Neuronal stem cell (in vitro differentiated cells): ENCODE measurements at regions not wholly inside any gene's neighbourhood (a gene's known extent, or its start where the extent isn't known, plus 50 kb on each side); places are given as distances from the start of the nearest gene placed in this dataset.
"Not testable (repeated sequence)": the region's sequence is repeated elsewhere in the genome, so short reads cannot be mapped to it uniquely, and the experiment has no call there.

Experiments used
- DNase-seq: peaks from one replicate; pipeline ENCODE4 v3.0.0-alpha.2; 2013; ENCODE audit warnings: low spot score
- H2AFZ ChIP-seq: one replicate; pipeline ENCODE4 v1.6.1; 2013; ENCODE audit warnings: mild to moderate bottlenecking, low read length, inconsistent platforms
- H2AK5ac ChIP-seq: 2 replicates; pipeline ENCODE4 v1.6.1; 2013; ENCODE audit warnings: low read depth, mild to moderate bottlenecking, inconsistent platforms, low read length, moderate library complexity, mixed read lengths
- H2BK120ac ChIP-seq: 2 replicates; pipeline ENCODE4 v1.6.1; 2013; ENCODE audit warnings: low read depth, mild to moderate bottlenecking, inconsistent platforms, low read length, moderate library complexity, mixed read lengths
- H2BK12ac ChIP-seq: one replicate; pipeline ENCODE4 v1.6.1; 2013; ENCODE audit warnings: low read length, inconsistent platforms
- H2BK15ac ChIP-seq: 2 replicates; pipeline ENCODE4 v1.6.1; 2013; ENCODE audit warnings: mild to moderate bottlenecking, low read length, inconsistent platforms, mixed read lengths
- H2BK5ac ChIP-seq: one replicate; pipeline ENCODE4 v1.6.1; 2013; ENCODE audit warnings: inconsistent platforms, mild to moderate bottlenecking, low read length, moderate library complexity
- H3K14ac ChIP-seq: one replicate; pipeline ENCODE4 v1.6.1; 2013; ENCODE audit warnings: low read length, inconsistent platforms
- H3K18ac ChIP-seq: 2 replicates; pipeline ENCODE4 v1.6.1; 2013; ENCODE audit warnings: low read length, inconsistent platforms
- H3K23ac ChIP-seq: 2 replicates; pipeline ENCODE4 v1.6.1; 2013; ENCODE audit warnings: low read depth, mild to moderate bottlenecking, mixed read lengths, low read length, inconsistent platforms; ENCODE audit not compliant: poor library complexity
- H3K27ac ChIP-seq: replicated peaks from 3 replicates; pipeline ENCODE4 v1.5.1; 2013; ENCODE audit warnings: low read length, inconsistent platforms
- H3K27me3 ChIP-seq, 3 experiments: 2 replicates each; pipeline ENCODE4 v1.6.1; 2013; ENCODE audit warnings: low read length in 3 of 3, mild to moderate bottlenecking in 2 of 3, inconsistent platforms in 1 of 3, low read depth in 1 of 3, mixed read lengths in 1 of 3, moderate library complexity in 1 of 3; ENCODE audit not compliant: control insufficient read depth in 3 of 3, insufficient read depth in 3 of 3
- H3K36me3 ChIP-seq, 2 donors: replicated peaks in 1 of 2; 2 replicates each; pipeline ENCODE4 v1.6.1; 2013; ENCODE audit warnings: low read length in 2 of 2; ENCODE audit not compliant: control insufficient read depth in 2 of 2, insufficient read depth in 2 of 2
- H3K4ac ChIP-seq: 2 replicates; pipeline ENCODE4 v1.6.1; 2013; ENCODE audit warnings: inconsistent platforms, mild to moderate bottlenecking, low read length, moderate library complexity
- H3K4me1 ChIP-seq, 2 donors: 1 replicate in 1 of 2; 2 replicates in 1 of 2; pipeline ENCODE4 v1.6.1; 2013; ENCODE audit warnings: low read length in 2 of 2, low read depth in 1 of 2; ENCODE audit not compliant: control insufficient read depth in 2 of 2, insufficient read depth in 1 of 2
- H3K4me2 ChIP-seq: one replicate; pipeline ENCODE4 v1.6.1; 2013; ENCODE audit warnings: mild to moderate bottlenecking, low read length, inconsistent platforms; ENCODE audit not compliant: insufficient read depth, poor library complexity, severe bottlenecking
- H3K4me3 ChIP-seq, 2 donors: 2 replicates each; pipeline ENCODE4 v1.5.1; 2013; ENCODE audit warnings: low read length in 2 of 2, mild to moderate bottlenecking in 2 of 2, inconsistent platforms in 1 of 2, moderate library complexity in 1 of 2
- H3K79me1 ChIP-seq: one replicate; pipeline ENCODE4 v1.6.1; 2013; ENCODE audit warnings: low read depth, mild to moderate bottlenecking, inconsistent platforms, low read length, moderate library complexity
- H3K9ac ChIP-seq: one replicate; pipeline ENCODE4 v1.6.1; 2013; ENCODE audit warnings: mild to moderate bottlenecking, low read depth, low read length, inconsistent platforms; ENCODE audit not compliant: poor library complexity
- H3K9me3 ChIP-seq, 2 donors: replicated peaks in 1 of 2; 2 replicates each; pipeline versions ENCODE3 to v1.6.1; 2013; ENCODE audit warnings: low read length in 2 of 2, mild to moderate bottlenecking in 2 of 2, inconsistent platforms in 1 of 2, low read depth in 1 of 2, mixed read lengths in 1 of 2, moderate library complexity in 1 of 2; ENCODE audit not compliant: control insufficient read depth in 2 of 2, insufficient read depth in 1 of 2
- H4K8ac ChIP-seq: one replicate; pipeline ENCODE4 v1.6.1; 2013; ENCODE audit warnings: low read depth, mild to moderate bottlenecking, inconsistent platforms, low read length, moderate library complexity
- H4K91ac ChIP-seq: one replicate; pipeline ENCODE4 v1.6.1; 2013; ENCODE audit warnings: low read length, low read depth, mild to moderate bottlenecking, inconsistent platforms; ENCODE audit not compliant: poor library complexity
- WGBS, 2 donors: extraction: QIAGEN DNeasy Blood & Tissue Kit; methylation state at CpG; one replicate each; pipeline ENCODE4 v1.1.7; 2013; ENCODE audit warnings: missing lambda C conversion rate in 2 of 2, mixed read lengths in 1 of 2; ENCODE audit not compliant: insufficient read length in 2 of 2, insufficient replicate concordance in 1 of 2; ENCODE audit errors: extremely low coverage in 2 of 2; 5-methylcytosine and 5-hydroxymethylcytosine counted together

DNA sequence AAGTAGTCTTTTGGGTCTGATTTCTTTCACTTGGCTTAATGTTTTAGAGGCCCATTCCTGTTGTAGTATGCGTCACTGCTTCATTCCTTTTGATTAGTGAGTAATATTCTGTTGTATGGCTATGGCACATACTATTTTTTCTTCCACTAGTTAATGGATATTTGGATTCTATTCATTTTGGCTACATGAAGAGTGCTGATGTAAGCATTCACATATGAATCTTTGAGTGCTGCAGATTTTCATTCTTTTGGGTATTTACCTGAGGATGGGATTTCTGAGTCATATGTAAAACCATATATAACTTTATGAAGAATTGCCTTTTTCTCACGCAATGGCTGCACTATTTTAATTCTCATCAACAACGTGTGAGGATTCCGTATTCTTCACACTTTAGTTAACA, 113.6 kb downstream of the AHSP start:
- Histone ChIP-seq H3K27me3 (peaks cover 0 to 4% (median 0%) of the 10 kb centered on the region in 3 experiments), H3K23ac (no peak overlapping the region), H4K8ac (no peak overlapping the region), H3K4me3 (no peak overlapping the region), H3K18ac (no peak overlapping the region), H3K14ac (no peak overlapping the region), H3K36me3 (no peaks in the 10 kb centered on the region), H3K9me3 (peaks cover 0 to 10% of the 10 kb centered on the region in 2 donors), H3K4ac (no peak overlapping the region), H2BK120ac (no peak overlapping the region), H2BK5ac (no peak overlapping the region), H3K4me1 (no peaks in the 10 kb centered on the region), H2AFZ (no peak overlapping the region), H3K27ac (no peak overlapping the region), H2BK15ac (no peak overlapping the region), H3K4me2 (no peak overlapping the region), H2AK5ac (no peak overlapping the region), H3K9ac (no peak overlapping the region), H3K79me1 (no peaks in the 10 kb centered on the region), H4K91ac (no peak overlapping the region), H2BK12ac (no peak overlapping the region)
- WGBS, 2 donors, result no CpG with 5 or more reads among the region's 4 CpGs
- no peak for DNase-seq

DNA sequence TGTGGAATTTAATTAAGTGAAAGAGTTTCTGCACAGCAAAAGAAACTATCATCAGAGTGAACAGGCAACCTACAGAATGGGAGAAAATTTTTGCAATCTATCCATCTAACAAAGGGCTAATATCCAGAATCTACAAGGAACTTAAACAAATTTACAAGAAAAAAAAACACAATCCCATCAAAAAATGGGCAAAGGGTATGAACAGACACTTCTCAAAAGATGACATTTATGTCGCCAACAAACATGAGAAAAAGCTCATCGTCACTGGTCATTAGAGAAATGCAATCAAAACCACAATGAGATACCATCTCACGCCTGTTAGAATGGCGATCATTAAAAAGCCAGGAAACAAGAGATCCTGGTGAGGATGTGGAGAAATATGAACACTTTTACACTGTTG, 128.0 kb downstream of the AHSP start:
- not testable (repeated sequence) for H2BK5ac ChIP-seq, H2BK120ac ChIP-seq, H3K9ac ChIP-seq, H2BK12ac ChIP-seq, H3K9me3 ChIP-seq, H3K79me1 ChIP-seq, H3K4me3 ChIP-seq, DNase-seq, H3K4me1 ChIP-seq, H3K23ac ChIP-seq, H4K8ac ChIP-seq, H2BK15ac ChIP-seq, H3K4me2 ChIP-seq, H3K27ac ChIP-seq, H3K27me3 ChIP-seq, H4K91ac ChIP-seq, H2AFZ ChIP-seq, H3K36me3 ChIP-seq, H3K14ac ChIP-seq, H2AK5ac ChIP-seq, H3K4ac ChIP-seq, H3K18ac ChIP-seq
- WGBS, 2 donors, result no CpG with 5 or more reads among the region's 4 CpGs

DNA sequence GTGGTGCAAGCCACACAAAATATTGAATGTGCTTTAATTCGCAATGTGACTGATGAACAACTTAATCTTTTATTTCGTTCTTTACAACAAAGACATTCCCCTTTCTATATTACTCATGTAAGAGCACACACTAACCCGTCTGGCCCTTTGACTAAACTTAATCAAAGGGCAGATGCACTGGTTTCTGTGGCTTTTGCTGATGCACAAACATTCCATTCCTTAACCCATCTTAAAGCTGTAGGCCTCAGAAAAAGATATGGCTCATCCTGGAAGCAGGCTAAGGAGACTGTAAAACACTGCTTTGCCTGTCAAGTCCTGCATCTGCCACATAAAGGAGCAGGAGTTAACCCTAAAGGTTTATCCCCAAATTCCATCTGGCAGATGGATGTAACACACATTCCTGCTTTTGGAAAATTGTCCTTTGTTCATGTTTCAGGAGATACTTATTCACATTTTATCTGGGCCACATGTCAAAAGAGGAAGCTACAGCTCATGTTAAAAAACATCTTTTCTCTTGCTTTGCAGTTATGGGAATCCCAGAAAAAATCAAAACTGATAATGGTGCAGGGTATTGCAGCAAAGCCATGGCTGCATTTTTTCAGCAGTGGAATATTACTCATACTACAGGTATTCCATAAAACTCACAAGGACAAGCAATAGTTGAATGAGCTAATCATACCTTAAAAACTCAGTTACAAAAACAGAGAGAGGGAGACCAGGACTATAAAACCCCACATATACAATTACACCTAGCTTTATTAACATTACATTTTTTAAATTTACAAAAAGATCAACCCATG, 137.2 kb downstream of the AHSP start:
- Histone ChIP-seq H3K18ac (no peak overlapping the region), H4K91ac (no peak overlapping the region), H3K79me1 (no peaks in the 10 kb centered on the region), H4K8ac (no peak overlapping the region), H3K4me2 (no peak overlapping the region), H3K9me3 (peaks cover 0 to 10% of the 10 kb centered on the region in 2 donors), H2BK15ac (no peak overlapping the region), H3K14ac (no peak overlapping the region), H3K27ac (no peak overlapping the region), H2AFZ (no peak overlapping the region), H2BK5ac (no peak overlapping the region), H3K4me1 (no peaks in the 10 kb centered on the region), H3K4ac (no peak overlapping the region), H3K27me3 (peaks cover 0 to 17% (median 0%) of the 10 kb centered on the region in 3 experiments), H3K9ac (no peak overlapping the region), H3K4me3 (no peak overlapping the region), H3K23ac (no peak overlapping the region), H2BK12ac (no peak overlapping the region), H2AK5ac (no peak overlapping the region), H3K36me3 (peaks cover 0 to 2% of the 10 kb centered on the region in 2 donors), H2BK120ac (no peak overlapping the region)
- no peak for DNase-seq
- WGBS, 2 donors, result no CpG with 5 or more reads among the region's 3 CpGs

DNA sequence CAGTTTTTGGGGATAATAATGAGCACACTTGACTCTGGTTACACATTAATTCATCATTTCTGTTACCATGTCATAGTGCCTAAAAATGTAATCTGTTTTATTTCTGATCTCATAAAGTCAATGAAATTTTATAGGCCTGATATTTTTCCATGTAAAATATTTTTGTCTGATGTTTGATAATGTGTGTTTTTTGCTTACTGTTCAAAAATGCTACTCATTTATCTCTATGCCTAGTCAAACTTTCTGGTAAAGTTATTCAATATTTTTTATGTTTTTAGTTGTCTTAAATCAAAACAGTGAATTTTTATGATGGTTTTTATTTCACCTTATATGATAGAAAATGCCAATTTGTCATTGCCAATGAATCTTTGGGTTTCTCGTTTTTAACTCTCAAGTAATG, 147.0 kb downstream of the AHSP start:
- H2BK120ac ChIP-seq, result no peak overlapping the region
- no peak overlapping the region for H3K4me2 ChIP-seq
- H3K9me3 ChIP-seq, result peaks cover 0 to 16% of the 10 kb centered on the region in 2 donors
- H2BK12ac ChIP-seq, result no peak overlapping the region
- H4K91ac ChIP-seq, result no peak overlapping the region
- H2BK5ac ChIP-seq, result no peak overlapping the region
- H3K4me1 ChIP-seq, result no peaks in the 10 kb centered on the region
- no peaks in the 10 kb centered on the region for H3K36me3 ChIP-seq
- WGBS, 2 donors, result no CpG with 5 or more reads among the region's 1 CpG
- H3K4me3 ChIP-seq, result no peak overlapping the region
- H3K79me1 ChIP-seq, result no peaks in the 10 kb centered on the region
- H3K27me3 ChIP-seq, result no peaks in the 10 kb centered on the region
- H4K8ac ChIP-seq, result no peak overlapping the region
- H3K18ac ChIP-seq, result no peak overlapping the region
- no peak overlapping the region for H3K14ac ChIP-seq
- no peak overlapping the region for H3K23ac ChIP-seq
- H2BK15ac ChIP-seq, result no peak overlapping the region
- H2AFZ ChIP-seq, result no peak overlapping the region
- no peak overlapping the region for H2AK5ac ChIP-seq
- H3K4ac ChIP-seq, result no peak overlapping the region
- no peak overlapping the region for H3K27ac ChIP-seq
- no peak for DNase-seq
- no peak overlapping the region for H3K9ac ChIP-seq
